PC-9 (cell line): ENCODE measurements at regions not wholly inside any gene's neighbourhood (a gene's known extent, or its start where the extent isn't known, plus 50 kb on each side); places are given as distances from the start of the nearest gene placed in this dataset.

Source experiments
- BruUV-seq: library from RNA; stranded (reverse); fragments of 400-500 nt; replicated peaks from 2 replicates; lab custom pipeline; 2021; lab: Mats Ljungman, UMichigan
- CTCF ChIA-PET: fragments of 300-600 bp; sonication (Branson Sonifier 250); formaldehyde crosslinking; loops from one replicate; lab custom pipeline; 2022; ENCODE audit warnings: antibody characterized with exemption; lab: Charles Lee
- POLR2A ChIA-PET: fragments of 300-600 bp; sonication (Branson Sonifier 250); formaldehyde crosslinking; loops from one replicate; lab custom pipeline; 2022; ENCODE audit warnings: antibody characterized with exemption; ENCODE audit not compliant: unreplicated experiment; lab: Charles Lee
- DNase-seq, 2 experiments: peaks; one replicate each; pipeline versions ENCODE4 v3.0.0 to v3.0.0-alpha.2; 2015 to 2022; ENCODE audit warnings: mixed read lengths in 1 of 2
- H2AFZ ChIP-seq: fragments of 200-600 bp; sonication (generic); 2 replicates; pipeline ENCODE4 v1.8.1; 2017; ENCODE audit warnings: antibody characterized with exemption
- H3F3A ChIP-seq: fragments of 200-600 bp; sonication (generic); 2 replicates; pipeline ENCODE4 v1.8.1; 2017; ENCODE audit warnings: antibody characterized with exemption, mild to moderate bottlenecking, low read depth; ENCODE audit not compliant: insufficient read depth
- H3K27ac ChIP-seq: fragments of 200-600 bp; sonication (generic); 2 replicates; pipeline ENCODE4 v1.6.1; 2016; ENCODE audit warnings: mixed run types
- H3K27me3 ChIP-seq: fragments of 200-600 bp; sonication (generic); 2 replicates; pipeline ENCODE4 v1.6.1; 2016; ENCODE audit warnings: low read depth, mixed run types; ENCODE audit not compliant: insufficient read depth
- H3K36me3 ChIP-seq: fragments of 200-600 bp; sonication (generic); 2 replicates; pipeline ENCODE4 v1.6.1; 2016; ENCODE audit warnings: low read depth, mixed run types
- H3K4me1 ChIP-seq: fragments of 200-600 bp; sonication (generic); replicated peaks from 2 replicates; pipeline ENCODE4 v1.6.1; 2016; ENCODE audit warnings: mixed run types; ENCODE audit not compliant: insufficient read depth
- H3K4me2 ChIP-seq: fragments of 200-600 bp; sonication (generic); 2 replicates; pipeline ENCODE4 v1.6.1; 2017; ENCODE audit warnings: mixed run types
- H3K4me3 ChIP-seq: fragments of 200-600 bp; sonication (generic); 2 replicates; pipeline ENCODE4 v1.6.1; 2016; ENCODE audit warnings: mixed run types
- H3K79me2 ChIP-seq: fragments of 200-600 bp; sonication (generic); 2 replicates; pipeline ENCODE4 v1.6.1; 2017; ENCODE audit warnings: low read depth, mixed run types
- H3K9me2 ChIP-seq: fragments of 200-600 bp; sonication (generic); 2 replicates; pipeline ENCODE4 v1.8.1; 2017; ENCODE audit warnings: mild to moderate bottlenecking; ENCODE audit not compliant: insufficient read depth
- H3K9me3 ChIP-seq: fragments of 200-600 bp; sonication (generic); 2 replicates; pipeline ENCODE4 v1.8.1; 2016; ENCODE audit warnings: low read depth; ENCODE audit not compliant: insufficient read depth
- H4K20me1 ChIP-seq: fragments of 200-600 bp; sonication (generic); 2 replicates; pipeline ENCODE4 v1.8.1; 2017; ENCODE audit not compliant: insufficient read depth
- CTCF ChIP-seq: fragments of 200-600 bp; sonication (generic); conservative IDR thresholded peaks from 2 replicates; pipeline ENCODE4 v1.6.1; 2017; ENCODE audit warnings: mixed run types, antibody characterized with exemption, mild to moderate bottlenecking, moderate library complexity
- EZH2 ChIP-seq: fragments of 200-600 bp; sonication (generic); IDR thresholded peaks from 2 replicates; pipeline ENCODE4 v1.8.0; 2017; ENCODE audit warnings: antibody characterized with exemption, low read depth
- intact Hi-C: fragments of 100-400 bp; cut with micrococcal nuclease; formaldehyde crosslinking; loops from one replicate; pipeline ENCODE4 v1.10.0; 2022; ENCODE audit not compliant: unreplicated experiment

GRCh38 chr7:53325061-53325460, 289.6 kb downstream of the POM121L12 start:
- Histone ChIP-seq H3K27me3 (no peaks in the 10 kb centered on the region), H3K36me3 (no peaks in the 10 kb centered on the region), H3K4me3 (no peak overlapping the region), H3K4me1 (peaks cover 6% of the 10 kb centered on the region; the same call in 1 of the 2 replicates), H3F3A (no peaks in the 10 kb centered on the region), H3K79me2 (no peaks in the 10 kb centered on the region), H4K20me1 (no peaks in the 10 kb centered on the region), H3K27ac (no peak overlapping the region), H3K4me2 (no peak overlapping the region), H3K9me2 (no peaks in the 10 kb centered on the region), H3K9me3 (no peaks in the 10 kb centered on the region), H2AFZ (0 out of 2 replicates have a peak overlapping the region, but pooled peaks have one; percentile 0)
- ChIA-PET CTCF (no interaction called here), POLR2A (interaction anchor here (0.6 kb wide), 1 partner anchor 9 kb away, joined by 5 read pairs; no protein-coding TSS in a partner anchor)
- TF ChIP-seq CTCF (no peak), EZH2 (no peak)
- intact Hi-C loops: loop anchor here (1.0 kb wide), 1 partner anchor 9 kb away; no protein-coding TSS in a partner anchor
- BruUV-seq: no TSS peak
- peak in 1 of 2 experiments; percentile 73 for DNase-seq

GRCh38 chr7:53326634-53327033, 291.2 kb downstream of the POM121L12 start:
- Histone ChIP-seq H3K36me3 (no peaks in the 10 kb centered on the region), H3K4me3 (no peak overlapping the region), H3K27me3 (no peaks in the 10 kb centered on the region), H3K9me2 (no peaks in the 10 kb centered on the region), H3K4me2 (no peak overlapping the region), H2AFZ (no peak overlapping the region), H3F3A (no peaks in the 10 kb centered on the region), H3K79me2 (no peaks in the 10 kb centered on the region), H3K9me3 (no peaks in the 10 kb centered on the region), H3K27ac (no peak overlapping the region), H3K4me1 (peaks cover 6% of the 10 kb centered on the region; the same call in 1 of the 2 replicates), H4K20me1 (no peaks in the 10 kb centered on the region)
- POLR2A ChIA-PET: no interaction called here
- intact Hi-C loops: no loop called here
- DNase-seq: no peak
- CTCF ChIA-PET: no interaction called here
- no peak for TF ChIP-seq EZH2
- no peak for TF ChIP-seq CTCF
- BruUV-seq: no TSS peak

GRCh38 chr7:53336105-53336668, 300.8 kb downstream of the POM121L12 start:
- Histone ChIP-seq H3F3A (no peaks in the 10 kb centered on the region), H3K27me3 (no peaks in the 10 kb centered on the region), H3K4me3 (no peak overlapping the region), H4K20me1 (no peaks in the 10 kb centered on the region), H3K27ac (no peak overlapping the region), H3K79me2 (no peaks in the 10 kb centered on the region), H3K4me1 (no peaks in the 10 kb centered on the region), H3K9me2 (no peaks in the 10 kb centered on the region; the same call in 1 of the 2 replicates), H3K4me2 (no peak overlapping the region), H3K36me3 (no peaks in the 10 kb centered on the region), H2AFZ (no peak overlapping the region; the same call in 1 of the 2 replicates), H3K9me3 (peaks cover 18% of the 10 kb centered on the region)
- no TSS peak for BruUV-seq
- ChIA-PET CTCF (interaction anchor here (0.7 kb wide), 1 partner anchor 177 kb away, joined by 3 read pairs; no protein-coding TSS in a partner anchor), POLR2A (no interaction called here)
- TF ChIP-seq CTCF: no peak
- no peak for TF ChIP-seq EZH2
- intact Hi-C loops: no loop called here
- DNase-seq: no peak
